HCT116 (cell line): ENCODE measurements at regions not wholly inside any gene's neighbourhood (a gene's known extent, or its start where the extent isn't known, plus 50 kb on each side); places are given as distances from the start of the nearest gene placed in this dataset.

ENCODE experiments used
- ATAC-seq: fragments of 200-7000 bp; cut with Tn5 transposase; 2 replicates; pipeline ENCODE4 v1.9.1; 2020; ENCODE audit warnings: mild to moderate bottlenecking, moderate library complexity
- BruUV-seq: library from RNA; stranded (reverse); fragments of 400-500 nt; replicated peaks from 2 replicates; lab custom pipeline; 2021; lab: Mats Ljungman, UMichigan
- CTCF ChIA-PET: fragments of 300-600 bp; sonication (Branson Sonifier 250); formaldehyde crosslinking; loops from one replicate; lab custom pipeline; 2021; ENCODE audit warnings: antibody characterized with exemption; lab: Charles Lee
- POLR2A ChIA-PET: fragments of 300-600, 350-600 bp; sonication (Branson Sonifier 250); formaldehyde crosslinking; loops from one replicate; lab custom pipeline; 2021; ENCODE audit warnings: antibody characterized with exemption; lab: Charles Lee
- RAD21 ChIA-PET, 2 experiments: fragments of 300-600 bp; sonication (Branson Sonifier 250); formaldehyde crosslinking; loops; one replicate each; lab custom pipeline; 2023; ENCODE audit warnings: low total read pairs in 2 of 2; ENCODE audit not compliant: uncharacterized antibody in 2 of 2, unreplicated experiment in 2 of 2, low non-redundant PET in 1 of 2; lab: Charles Lee
- DNase-seq: peaks from one replicate; pipeline ENCODE4 v3.0.0-alpha.2; 2010; ENCODE audit warnings: low read depth, low spot score
- H2AFZ ChIP-seq: fragments of 200-600 bp; shearing (Covaris generic), sonication (generic); 2 replicates; pipeline ENCODE4 v1.6.1; 2017; ENCODE audit warnings: low read depth, mixed run types, mixed read lengths, antibody characterized with exemption, low read length; ENCODE audit not compliant: poor library complexity, severe bottlenecking
- H3K27ac ChIP-seq: 2 replicates; pipeline ENCODE4 v1.5.1; 2012; ENCODE audit warnings: low read depth, low read length
- H3K27me3 ChIP-seq: fragments of 200-600 bp; sonication (generic); 2 replicates; pipeline ENCODE4 v1.6.1; 2016; ENCODE audit warnings: mixed run types, low read length, mixed read lengths; ENCODE audit not compliant: insufficient read depth
- H3K36me3 ChIP-seq, 2 experiments: fragments of 200-500 bp in 1 of 2; fragments of 200-600 bp in 1 of 2; sonication (Bioruptor generic) in 1 of 2; sonication (generic) in 1 of 2; 2 replicates each; pipeline versions ENCODE4 v1.5.1 to v1.6.1; 2014 to 2016; ENCODE audit warnings: low read length in 2 of 2, inconsistent platforms in 1 of 2, mixed read lengths in 1 of 2, mixed run types in 1 of 2; ENCODE audit not compliant: insufficient read depth in 2 of 2, control insufficient read depth in 1 of 2
- H3K4me1 ChIP-seq, 2 experiments: fragments of 200-600 bp in 1 of 2; sonication (generic) in 1 of 2; 2 replicates each; pipeline versions ENCODE4 v1.5.1 to v1.6.1; 2012 to 2017; ENCODE audit warnings: low read length in 2 of 2, inconsistent platforms in 1 of 2, mild to moderate bottlenecking in 1 of 2, mixed read lengths in 1 of 2, mixed run types in 1 of 2, moderate library complexity in 1 of 2; ENCODE audit not compliant: insufficient read depth in 2 of 2, control insufficient read depth in 1 of 2
- H3K4me2 ChIP-seq: fragments of 200-600 bp; sonication (generic); 2 replicates; pipeline ENCODE4 v1.6.1; 2017; ENCODE audit warnings: mixed run types, low read length, mixed read lengths
- H3K4me3 ChIP-seq, 2 experiments: fragments of 200-600 bp in 1 of 2; sonication (generic) in 1 of 2; replicated peaks in 1 of 2; 2 replicates each; pipeline ENCODE4 v1.5.1; 2011 to 2016; ENCODE audit warnings: low read length in 2 of 2, control low read depth in 1 of 2, low read depth in 1 of 2, mild to moderate bottlenecking in 1 of 2, mixed read lengths in 1 of 2, mixed run types in 1 of 2
- H3K79me2 ChIP-seq: fragments of 200-600 bp; sonication (generic); 2 replicates; pipeline ENCODE4 v1.6.1; 2017; ENCODE audit warnings: mild to moderate bottlenecking, mixed run types, low read length, moderate library complexity, mixed read lengths; ENCODE audit not compliant: insufficient read depth
- H3K9ac ChIP-seq: fragments of 200-600 bp; sonication (generic); 2 replicates; pipeline ENCODE4 v1.6.1; 2016; ENCODE audit warnings: low read length, mixed read lengths
- H3K9me2 ChIP-seq: fragments of 200-600 bp; sonication (generic), shearing (Covaris generic); 2 replicates; pipeline ENCODE4 v1.6.1; 2017; ENCODE audit warnings: mixed run types, mild to moderate bottlenecking, moderate library complexity; ENCODE audit not compliant: insufficient read depth
- H3K9me3 ChIP-seq, 2 experiments: fragments of 200-500 bp in 1 of 2; fragments of 200-600 bp in 1 of 2; sonication (Bioruptor generic) in 1 of 2; sonication (generic) in 1 of 2; 2 replicates each; pipeline ENCODE4 v1.6.1; 2014 to 2017; ENCODE audit warnings: low read length in 2 of 2, mixed read lengths in 2 of 2, inconsistent platforms in 1 of 2, low read depth in 1 of 2, mild to moderate bottlenecking in 1 of 2, mixed run types in 1 of 2, moderate library complexity in 1 of 2; ENCODE audit not compliant: control insufficient read depth in 1 of 2, insufficient read depth in 1 of 2
- H4K20me1 ChIP-seq: fragments of 200-600 bp; sonication (generic), shearing (Covaris generic); 2 replicates; pipeline ENCODE4 v1.6.1; 2017; ENCODE audit warnings: mixed run types, mild to moderate bottlenecking, moderate library complexity; ENCODE audit not compliant: insufficient read depth
- CBX3 ChIP-seq: IDR thresholded peaks from 2 replicates; pipeline ENCODE4 v1.6.1; 2012; ENCODE audit warnings: low read depth
- CEBPB ChIP-seq: IDR thresholded peaks from 2 replicates; pipeline ENCODE4 v1.6.1; 2012; ENCODE audit warnings: low read depth
- CTCF ChIP-seq, 3 experiments: fragments of 200-600 bp in 1 of 3; sonication (generic) in 1 of 3; IDR thresholded peaks in 2 of 3; conservative IDR thresholded peaks in 1 of 3; 2 replicates each; pipeline ENCODE4 v1.5.1; 2012 to 2017; ENCODE audit warnings: low read depth in 2 of 3, low read length in 2 of 3, antibody characterized with exemption in 1 of 3, borderline replicate concordance in 1 of 3, control low read depth in 1 of 3, mild to moderate bottlenecking in 1 of 3, mixed read lengths in 1 of 3, mixed run types in 1 of 3, moderate library complexity in 1 of 3; ENCODE audit not compliant: insufficient read depth in 1 of 3
- ELF1 ChIP-seq: IDR thresholded peaks from 2 replicates; pipeline ENCODE4 v1.6.1; 2012; ENCODE audit warnings: low read depth, borderline replicate concordance
- EZH2 ChIP-seq: fragments of 200-600 bp; sonication (generic); IDR thresholded peaks from 2 replicates; pipeline ENCODE4 v1.6.1; 2017; ENCODE audit warnings: antibody characterized with exemption, mixed run types
- FOSL1 ChIP-seq: IDR thresholded peaks from 2 replicates; pipeline ENCODE4 v1.6.1; 2012; ENCODE audit warnings: low read depth
- POLR2A ChIP-seq: IDR thresholded peaks from 2 replicates; pipeline ENCODE4 v1.7.0; 2011; ENCODE audit warnings: borderline replicate concordance; ENCODE audit not compliant: insufficient read depth, insufficient read length; ENCODE audit errors: extremely low read depth
- SIN3A ChIP-seq: IDR thresholded peaks from 2 replicates; pipeline ENCODE4 v1.6.1; 2012; ENCODE audit warnings: low read depth
- TCF7L2 ChIP-seq: IDR thresholded peaks from 2 replicates; pipeline ENCODE4 v1.7.0; 2011; ENCODE audit warnings: borderline replicate concordance, inconsistent platforms; ENCODE audit not compliant: insufficient read depth, insufficient read length; ENCODE audit errors: extremely low read depth
- YY1 ChIP-seq: IDR thresholded peaks from 2 replicates; pipeline ENCODE4 v1.6.1; 2011; ENCODE audit warnings: low read length, low read depth, moderate library complexity, mild to moderate bottlenecking; ENCODE audit not compliant: insufficient replicate concordance; ENCODE audit errors: extremely low read depth
- ZFX ChIP-seq: fragments of 450-650 bp; IDR thresholded peaks from 2 replicates; pipeline ENCODE4 v1.6.1; 2017
- ZNF274 ChIP-seq: fragments of 200-500 bp; sonication (Bioruptor generic); IDR thresholded peaks from 2 replicates; pipeline ENCODE4 v1.6.1; 2014; ENCODE audit warnings: mild to moderate bottlenecking, low read depth, low read length, inconsistent platforms
- intact Hi-C: fragments of 100-400 bp; cut with micrococcal nuclease; formaldehyde crosslinking; loops from 2 replicates; pipeline ENCODE4 v1.10.0; 2022
- TF ChIP-seq, protein P1 (sequence below): IDR thresholded peaks from 2 replicates; pipeline ENCODE4 v1.6.1; 2012

DNA sequence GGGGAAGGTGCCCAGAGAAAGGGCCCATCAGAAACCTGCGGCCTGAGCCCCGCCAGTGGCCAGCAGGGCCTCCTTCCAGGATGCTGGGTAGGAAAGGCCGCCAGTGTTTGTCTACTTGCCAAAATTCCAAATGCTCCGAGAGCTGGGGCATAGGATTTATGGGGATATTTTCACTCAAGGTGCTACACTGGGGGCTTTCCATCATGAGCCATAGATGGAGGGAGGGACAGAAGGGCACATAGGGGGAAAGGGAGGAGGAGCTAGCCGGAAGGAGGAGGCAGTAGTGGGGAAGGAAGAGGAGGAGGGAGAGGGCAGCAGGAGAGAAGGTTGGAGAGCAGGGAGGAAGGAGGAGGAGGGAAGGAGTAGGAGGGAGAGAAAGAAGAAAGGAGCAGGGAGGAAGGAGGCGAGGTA, 494.7 kb upstream of the PROK2 start:
- H2AFZ ChIP-seq: no peak overlapping the region
- peaks cover 24% of the 10 kb centered on the region for H3K27me3 ChIP-seq
- no TSS peak for BruUV-seq
- no peaks in the 10 kb centered on the region for H3K9me2 ChIP-seq
- H4K20me1 ChIP-seq: no peaks in the 10 kb centered on the region
- H3K9me3 ChIP-seq: no peaks in the 10 kb centered on the region
- 0 out of 2 replicates have a peak, but pooled peaks have one; percentile 30 for ATAC-seq
- ChIA-PET RAD21 (no interaction called here), CTCF (no interaction called here), POLR2A (no interaction called here)
- intact Hi-C loops: no loop called here
- H3K27ac ChIP-seq: no peak overlapping the region
- H3K79me2 ChIP-seq: no peaks in the 10 kb centered on the region
- no peaks in the 10 kb centered on the region for H3K4me1 ChIP-seq
- no peak overlapping the region for H3K9ac ChIP-seq
- no peak overlapping the region for H3K4me2 ChIP-seq
- DNase-seq: no peak
- no peak for TF ChIP-seq ZNF274
- no peak for TF ChIP-seq TCF7L2
- TF ChIP-seq, protein P1, sequence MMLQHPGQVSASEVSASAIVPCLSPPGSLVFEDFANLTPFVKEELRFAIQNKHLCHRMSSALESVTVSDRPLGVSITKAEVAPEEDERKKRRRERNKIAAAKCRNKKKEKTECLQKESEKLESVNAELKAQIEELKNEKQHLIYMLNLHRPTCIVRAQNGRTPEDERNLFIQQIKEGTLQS: no peak
- no peak for TF ChIP-seq CEBPB
- no peak for TF ChIP-seq ELF1
- TF ChIP-seq POLR2A: no peak
- no peak for TF ChIP-seq CTCF (IDR thresholded peaks at IDR 0.05 in 2 of 3, conservative IDR thresholded peaks at IDR 0.05 in 1 of 3; ENCODE audit: borderline replicate concordance in 1 of 3, insufficient read depth in 1 of 3, low read depth in 2 of 3, low read length in 2 of 3)
- no peak for TF ChIP-seq YY1
- no peak for TF ChIP-seq CBX3
- no peak for TF ChIP-seq ZFX
- TF ChIP-seq EZH2: no peak
- TF ChIP-seq SIN3A: no peak
- no peak for TF ChIP-seq FOSL1
- H3K4me3 ChIP-seq: no peak overlapping the region
- H3K36me3 ChIP-seq: no peaks in the 10 kb centered on the region
